Nucleus accumbens (tissue), 56 donors: ENCODE measurements at regions not wholly inside any gene's neighbourhood (a gene's known extent, or its start where the extent isn't known, plus 50 kb on each side); places are given as distances from the start of the nearest gene placed in this dataset.

Experiments used
- DNase-seq, 56 donors: peaks; one replicate each; lab custom pipeline; 2025; lab: John Stamatoyannopoulos, UW

GRCh38 chr6:93806409-93807270 is 387.3 kb upstream of the EPHA7 start:
- DNase-seq, result no peak

GRCh38 chr6:93801101-93801847 is 381.9 kb upstream of the EPHA7 start:
- DNase-seq, result no peak

- DNase-seq, result no peak
These were observed 379.9 kb upstream of the EPHA7 start for GRCh38 chr6:93799226-93799625.

GRCh38 chr6:93794166-93794565 is 374.8 kb upstream of the EPHA7 start:
- DNase-seq, result no peak

- no peak for DNase-seq
These were observed 373.4 kb upstream of the EPHA7 start for GRCh38 chr6:93792746-93793145.

GRCh38 chr6:93790981-93791380 is 371.6 kb upstream of the EPHA7 start:
- no peak for DNase-seq

- no peak for DNase-seq
These were observed 370.2 kb upstream of the EPHA7 start for GRCh38 chr6:93789532-93789931.

- no peak for DNase-seq
These were observed 368.5 kb upstream of the EPHA7 start for GRCh38 chr6:93787841-93788240.

GRCh38 chr6:93786474-93787330 is 367.3 kb upstream of the EPHA7 start:
- no peak for DNase-seq

GRCh38 chr6:93785694-93786030 is 366.3 kb upstream of the EPHA7 start:
- no peak for DNase-seq

- peak in 1 of 56 donors; percentile 1 for DNase-seq
These were observed 365.7 kb upstream of the EPHA7 start for GRCh38 chr6:93784794-93785693.

- DNase-seq, result peak in 12 of 56 donors; percentile 2 to 21 (median 10)
These were observed 359.9 kb upstream of the EPHA7 start for GRCh38 chr6:93779086-93779841.

- no peak for DNase-seq
These were observed 339.8 kb upstream of the EPHA7 start for GRCh38 chr6:93759190-93759589.

GRCh38 chr6:93751969-93752368 is 332.6 kb upstream of the EPHA7 start:
- DNase-seq, result no peak

GRCh38 chr6:93749930-93750329 is 330.6 kb upstream of the EPHA7 start:
- no peak for DNase-seq

- no peak for DNase-seq
These were observed 329.8 kb upstream of the EPHA7 start for GRCh38 chr6:93749191-93749590.

- DNase-seq, result no peak
These were observed 327.5 kb upstream of the EPHA7 start for GRCh38 chr6:93746892-93747291.

GRCh38 chr6:93745306-93745705 is 325.9 kb upstream of the EPHA7 start:
- DNase-seq, result no peak

GRCh38 chr6:93735099-93735498 is 315.7 kb upstream of the EPHA7 start:
- no peak for DNase-seq
